Neural cell (in vitro differentiated cells): ENCODE measurements at regions not wholly inside any gene's neighbourhood (a gene's known extent, or its start where the extent isn't known, plus 50 kb on each side); places are given as distances from the start of the nearest gene placed in this dataset.

ENCODE experiments used
- H2AFZ ChIP-seq: fragments of 200-600, 300-800 bp; sonication (generic), shearing (Covaris generic); 2 replicates; pipeline ENCODE4 v1.6.0; 2014; ENCODE audit warnings: low read depth, mild to moderate bottlenecking, antibody characterized with exemption, low read length, moderate library complexity
- H3F3A ChIP-seq: fragments of 200-600 bp; shearing (Covaris generic); 2 replicates; pipeline ENCODE4 v1.6.1; 2016; ENCODE audit warnings: mild to moderate bottlenecking, moderate library complexity, mixed read lengths, antibody characterized with exemption, low read length; ENCODE audit not compliant: insufficient read depth, poor library complexity, severe bottlenecking
- H3K27ac ChIP-seq: fragments of 200-600, 300-800 bp; sonication (generic), shearing (Covaris generic); 2 replicates; pipeline ENCODE4 v1.5.1; 2014; ENCODE audit warnings: mild to moderate bottlenecking, low read length, moderate library complexity
- H3K27me3 ChIP-seq: fragments of 300-800, 200-600 bp; sonication (generic), shearing (Covaris generic); 2 replicates; pipeline ENCODE4 v1.6.0; 2014; ENCODE audit warnings: mild to moderate bottlenecking, low read depth, low read length, moderate library complexity; ENCODE audit not compliant: insufficient read depth
- H3K36me3 ChIP-seq: fragments of 300-800, 200-600 bp; sonication (generic), shearing (Covaris generic); 2 replicates; pipeline ENCODE4 v1.5.1; 2014; ENCODE audit warnings: mild to moderate bottlenecking, antibody characterized with exemption, low read length, moderate library complexity; ENCODE audit not compliant: insufficient read depth
- H3K4me2 ChIP-seq: fragments of 300-800, 200-600 bp; sonication (generic), shearing (Covaris generic); 2 replicates; pipeline ENCODE4 v1.6.0; 2014; ENCODE audit warnings: mild to moderate bottlenecking, low read length
- H3K4me3 ChIP-seq: fragments of 300-800, 200-600 bp; sonication (generic), shearing (Covaris generic); 2 replicates; pipeline ENCODE4 v1.5.1; 2014; ENCODE audit warnings: mild to moderate bottlenecking, low read length, moderate library complexity
- H3K79me2 ChIP-seq: fragments of 200-600 bp; shearing (Covaris generic); replicated peaks from 2 replicates; pipeline ENCODE4 v1.6.0; 2014; ENCODE audit warnings: mild to moderate bottlenecking, low read length, moderate library complexity; ENCODE audit not compliant: insufficient read depth
- H3K9ac ChIP-seq: fragments of 300-800, 200-600 bp; sonication (generic), shearing (Covaris generic); 2 replicates; pipeline ENCODE4 v1.6.1; 2016; ENCODE audit warnings: mild to moderate bottlenecking, low read length, mixed read lengths
- H3K9me2 ChIP-seq: fragments of 200-600 bp; shearing (Covaris generic); 2 replicates; pipeline ENCODE4 v1.6.1; 2016; ENCODE audit warnings: mild to moderate bottlenecking, low read length, mixed read lengths; ENCODE audit not compliant: insufficient read depth
- H3K9me3 ChIP-seq: fragments of 200-600, 300-800 bp; sonication (generic), shearing (Covaris generic); 2 replicates; pipeline ENCODE4 v1.6.1; 2016; ENCODE audit warnings: mild to moderate bottlenecking, mixed run types, low read length, moderate library complexity, mixed read lengths
- H4K20me1 ChIP-seq: fragments of 200-600 bp; shearing (Covaris generic); 2 replicates; pipeline ENCODE4 v1.6.1; 2016; ENCODE audit warnings: mild to moderate bottlenecking, mixed run types; ENCODE audit not compliant: insufficient read depth
- EP300 ChIP-seq: fragments of 450-650 bp; conservative IDR thresholded peaks from 2 replicates; pipeline ENCODE4 v1.6.1; 2014; ENCODE audit warnings: antibody characterized with exemption, mild to moderate bottlenecking, moderate library complexity; ENCODE audit not compliant: poor library complexity, severe bottlenecking
- EZH2 ChIP-seq: fragments of 200-600, 300-800 bp; shearing (Covaris generic), sonication (generic); IDR thresholded peaks from 2 replicates; pipeline ENCODE4 v1.6.1; 2014; ENCODE audit warnings: antibody characterized with exemption, low read length, borderline replicate concordance, mild to moderate bottlenecking; ENCODE audit not compliant: insufficient read depth, poor library complexity, severe bottlenecking
- MXI1 ChIP-seq: fragments of 450-650 bp; conservative IDR thresholded peaks from 2 replicates; pipeline ENCODE4 v1.6.1; 2014; ENCODE audit warnings: antibody characterized with exemption, mild to moderate bottlenecking; ENCODE audit not compliant: poor library complexity, severe bottlenecking
- POLR2AphosphoS5 ChIP-seq: IDR thresholded peaks from 2 replicates; pipeline ENCODE4 v1.6.1; 2012
- RAD21 ChIP-seq: fragments of 450-650 bp; conservative IDR thresholded peaks from 2 replicates; pipeline ENCODE4 v1.6.1; 2014; ENCODE audit warnings: antibody characterized with exemption, mild to moderate bottlenecking, moderate library complexity
- REST ChIP-seq: IDR thresholded peaks from 2 replicates; pipeline ENCODE4 v1.6.1; 2012; ENCODE audit warnings: borderline replicate concordance
- SMC3 ChIP-seq: fragments of 450-650 bp; conservative IDR thresholded peaks from 2 replicates; pipeline ENCODE4 v1.6.1; 2014; ENCODE audit warnings: antibody characterized with exemption, mild to moderate bottlenecking, moderate library complexity; ENCODE audit not compliant: poor library complexity
- TAF1 ChIP-seq: IDR thresholded peaks from 2 replicates; pipeline ENCODE4 v1.6.1; 2012; ENCODE audit warnings: low read depth
- TF ChIP-seq, protein P1 (sequence below): fragments of 450-650 bp; IDR thresholded peaks from 2 replicates; pipeline ENCODE4 v1.5.1; 2014; ENCODE audit warnings: antibody characterized with exemption, mild to moderate bottlenecking, moderate library complexity; ENCODE audit not compliant: poor library complexity, severe bottlenecking

DNA sequence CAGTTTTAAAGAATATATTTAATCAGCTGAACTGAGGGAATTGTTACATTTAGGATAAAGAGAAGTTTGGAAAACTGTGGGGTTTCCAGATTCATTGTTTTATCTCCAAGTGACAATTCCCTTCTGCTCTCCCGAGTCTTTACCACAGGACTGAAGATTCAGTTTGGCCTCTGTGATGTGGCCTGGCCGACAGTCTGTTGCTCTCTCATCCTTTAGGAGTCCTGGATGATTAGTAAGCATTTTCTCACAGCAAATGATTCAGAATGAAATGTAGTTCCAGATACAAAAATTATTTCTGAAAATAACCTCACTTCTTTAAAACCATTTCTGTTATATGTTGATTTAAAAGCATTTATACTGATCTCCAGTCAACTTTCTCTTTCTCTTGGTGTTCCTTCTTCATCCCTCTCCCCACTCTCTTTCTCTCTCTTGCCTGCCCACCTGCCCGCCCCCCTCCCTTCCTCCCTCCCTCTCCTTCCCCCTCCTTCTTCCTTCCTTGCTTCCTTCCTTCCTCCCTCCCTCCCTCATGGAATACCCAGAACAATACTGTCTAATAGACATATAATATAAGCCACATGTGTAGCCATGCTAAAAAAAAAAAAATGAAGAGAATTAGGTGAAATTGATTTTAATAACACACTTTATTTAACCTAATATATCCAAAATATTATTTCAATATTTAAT, 254.9 kb downstream of the PRL start:
- H3K4me3 ChIP-seq, result no peak overlapping the region

DNA sequence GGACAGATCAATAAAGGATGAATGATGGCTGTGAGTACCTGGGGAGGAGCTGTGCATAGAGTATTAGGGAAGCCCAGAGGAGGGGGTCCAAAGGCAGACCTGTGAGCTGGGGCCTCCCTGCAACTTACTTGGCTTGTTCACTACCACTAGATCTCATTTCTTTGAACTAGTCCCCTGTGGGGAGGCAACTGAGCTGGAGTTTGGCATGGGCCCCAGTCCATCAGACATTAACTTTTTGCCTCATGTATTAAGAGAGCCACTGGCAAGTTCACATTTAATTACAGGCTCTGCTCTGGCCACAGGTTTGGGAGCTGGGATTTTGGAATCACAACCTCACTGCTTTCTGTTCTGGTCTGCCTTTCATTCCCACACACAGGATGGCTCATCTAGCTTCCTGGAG, 254.1 kb downstream of the PRL start:
- H3K27ac ChIP-seq, result no peak overlapping the region
- no peaks in the 10 kb centered on the region for H3K36me3 ChIP-seq
- no peaks in the 10 kb centered on the region for H4K20me1 ChIP-seq
- no peak overlapping the region for H3K9ac ChIP-seq
- H3K4me2 ChIP-seq, result no peak overlapping the region
- H3F3A ChIP-seq, result no peaks in the 10 kb centered on the region
- H2AFZ ChIP-seq, result no peak overlapping the region
- no peaks in the 10 kb centered on the region for H3K9me2 ChIP-seq
- no peak overlapping the region for H3K4me3 ChIP-seq
- no peaks in the 10 kb centered on the region for H3K27me3 ChIP-seq
- H3K79me2 ChIP-seq, result peaks cover 4% of the 10 kb centered on the region
- H3K9me3 ChIP-seq, result no peaks in the 10 kb centered on the region
- TF ChIP-seq RAD21, result no peak
- TF ChIP-seq, protein P1, sequence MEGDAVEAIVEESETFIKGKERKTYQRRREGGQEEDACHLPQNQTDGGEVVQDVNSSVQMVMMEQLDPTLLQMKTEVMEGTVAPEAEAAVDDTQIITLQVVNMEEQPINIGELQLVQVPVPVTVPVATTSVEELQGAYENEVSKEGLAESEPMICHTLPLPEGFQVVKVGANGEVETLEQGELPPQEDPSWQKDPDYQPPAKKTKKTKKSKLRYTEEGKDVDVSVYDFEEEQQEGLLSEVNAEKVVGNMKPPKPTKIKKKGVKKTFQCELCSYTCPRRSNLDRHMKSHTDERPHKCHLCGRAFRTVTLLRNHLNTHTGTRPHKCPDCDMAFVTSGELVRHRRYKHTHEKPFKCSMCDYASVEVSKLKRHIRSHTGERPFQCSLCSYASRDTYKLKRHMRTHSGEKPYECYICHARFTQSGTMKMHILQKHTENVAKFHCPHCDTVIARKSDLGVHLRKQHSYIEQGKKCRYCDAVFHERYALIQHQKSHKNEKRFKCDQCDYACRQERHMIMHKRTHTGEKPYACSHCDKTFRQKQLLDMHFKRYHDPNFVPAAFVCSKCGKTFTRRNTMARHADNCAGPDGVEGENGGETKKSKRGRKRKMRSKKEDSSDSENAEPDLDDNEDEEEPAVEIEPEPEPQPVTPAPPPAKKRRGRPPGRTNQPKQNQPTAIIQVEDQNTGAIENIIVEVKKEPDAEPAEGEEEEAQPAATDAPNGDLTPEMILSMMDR, result no peak
- no peak for TF ChIP-seq EZH2
- TF ChIP-seq EP300, result no peak
- TF ChIP-seq SMC3, result no peak
- TF ChIP-seq REST, result no peak

More for the DNA sequence above, 254.9 kb downstream of the PRL start:
- H3K27ac ChIP-seq, result no peak overlapping the region
- no peaks in the 10 kb centered on the region for H3F3A ChIP-seq
- H3K79me2 ChIP-seq, result peaks cover 4% of the 10 kb centered on the region
- H3K27me3 ChIP-seq, result no peaks in the 10 kb centered on the region
- H3K9me2 ChIP-seq, result no peaks in the 10 kb centered on the region
- no peak overlapping the region for H3K9ac ChIP-seq
- H2AFZ ChIP-seq, result no peak overlapping the region
- no peak for TF ChIP-seq RAD21
- TF ChIP-seq TAF1, result no peak
- no peak for TF ChIP-seq EP300
- no peak for TF ChIP-seq MXI1
- no peak for TF ChIP-seq SMC3
- TF ChIP-seq, protein P1, result no peak
- no peak for TF ChIP-seq EZH2
- no peak for TF ChIP-seq REST
- no peak for TF ChIP-seq POLR2AphosphoS5
- no peaks in the 10 kb centered on the region for H3K36me3 ChIP-seq
- H3K4me2 ChIP-seq, result no peak overlapping the region
- no peaks in the 10 kb centered on the region for H4K20me1 ChIP-seq
- H3K9me3 ChIP-seq, result no peaks in the 10 kb centered on the region
